HG03432 (cell line): ENCODE measurements at regions not wholly inside any gene's neighbourhood (a gene's known extent, or its start where the extent isn't known, plus 50 kb on each side); places are given as distances from the start of the nearest gene placed in this dataset.

ENCODE experiments used
- ATAC-seq: cut with Tn5 transposase; IDR thresholded peaks from one replicate; pipeline ENCODE4 v1.9.1; 2021; ENCODE audit warnings: mild to moderate bottlenecking, moderate library complexity; ENCODE audit not compliant: unreplicated experiment

- peak; percentile 58 for ATAC-seq
Observed at GRCh38 chr6:138004430-138005287, 102.6 kb downstream of the PERP start.

GRCh38 chr6:138005846-138006245 lies 101.4 kb downstream of the PERP start:
- ATAC-seq: no peak

- peak; percentile 42 for ATAC-seq
Observed at GRCh38 chr6:138007014-138007472, 100.2 kb downstream of the PERP start.

GRCh38 chr6:138008791-138009190 lies 98.4 kb downstream of the PERP start:
- ATAC-seq: no peak

- no peak for ATAC-seq
Observed at GRCh38 chr6:138011413-138011812, 95.8 kb downstream of the PERP start.

- ATAC-seq: no peak
Observed at GRCh38 chr6:138012682-138013081, 94.5 kb downstream of the PERP start.

GRCh38 chr6:138013959-138014358 lies 93.3 kb downstream of the PERP start:
- no peak for ATAC-seq

- no peak for ATAC-seq
Observed at GRCh38 chr6:138017166-138017757, 90.0 kb downstream of the PERP start.

- ATAC-seq: no peak
Observed at GRCh38 chr6:138018297-138018696, 88.9 kb downstream of the PERP start.

- ATAC-seq: no peak
Observed at GRCh38 chr6:138025528-138025978, 81.7 kb downstream of the PERP start.

- no peak for ATAC-seq
Observed at GRCh38 chr6:138026342-138026741, 80.9 kb downstream of the PERP start.

- no peak for ATAC-seq
Observed at GRCh38 chr6:138028893-138029292, 78.3 kb downstream of the PERP start.

GRCh38 chr6:138030872-138031271 lies 76.3 kb downstream of the PERP start:
- no peak for ATAC-seq

GRCh38 chr6:138031417-138031816 lies 75.8 kb downstream of the PERP start:
- no peak for ATAC-seq

- ATAC-seq: no peak
Observed at GRCh38 chr6:138031850-138032249, 75.4 kb downstream of the PERP start.

- no peak for ATAC-seq
Observed at GRCh38 chr6:138032571-138032970, 74.6 kb downstream of the PERP start.

- ATAC-seq: no peak
Observed at GRCh38 chr6:138034229-138034628, 73.0 kb downstream of the PERP start.

- no peak for ATAC-seq
Observed at GRCh38 chr6:138035070-138035469, 72.1 kb downstream of the PERP start.

- ATAC-seq: no peak
Observed at GRCh38 chr6:138036111-138036510, 71.1 kb downstream of the PERP start.

- no peak for ATAC-seq
Observed at GRCh38 chr6:138037009-138037504, 70.2 kb downstream of the PERP start.

- ATAC-seq: no peak
Observed at GRCh38 chr6:138038142-138038870, 68.9 kb downstream of the PERP start.
